ELF-1 (cell line): ENCODE measurements at regions not wholly inside any gene's neighbourhood (a gene's known extent, or its start where the extent isn't known, plus 50 kb on each side); places are given as distances from the start of the nearest gene placed in this dataset.

ENCODE experiments used
- DNase-seq: peaks from one replicate; pipeline ENCODE4 v3.0.0-alpha.2; 2016; ENCODE audit warnings: low read depth, low spot score

DNA sequence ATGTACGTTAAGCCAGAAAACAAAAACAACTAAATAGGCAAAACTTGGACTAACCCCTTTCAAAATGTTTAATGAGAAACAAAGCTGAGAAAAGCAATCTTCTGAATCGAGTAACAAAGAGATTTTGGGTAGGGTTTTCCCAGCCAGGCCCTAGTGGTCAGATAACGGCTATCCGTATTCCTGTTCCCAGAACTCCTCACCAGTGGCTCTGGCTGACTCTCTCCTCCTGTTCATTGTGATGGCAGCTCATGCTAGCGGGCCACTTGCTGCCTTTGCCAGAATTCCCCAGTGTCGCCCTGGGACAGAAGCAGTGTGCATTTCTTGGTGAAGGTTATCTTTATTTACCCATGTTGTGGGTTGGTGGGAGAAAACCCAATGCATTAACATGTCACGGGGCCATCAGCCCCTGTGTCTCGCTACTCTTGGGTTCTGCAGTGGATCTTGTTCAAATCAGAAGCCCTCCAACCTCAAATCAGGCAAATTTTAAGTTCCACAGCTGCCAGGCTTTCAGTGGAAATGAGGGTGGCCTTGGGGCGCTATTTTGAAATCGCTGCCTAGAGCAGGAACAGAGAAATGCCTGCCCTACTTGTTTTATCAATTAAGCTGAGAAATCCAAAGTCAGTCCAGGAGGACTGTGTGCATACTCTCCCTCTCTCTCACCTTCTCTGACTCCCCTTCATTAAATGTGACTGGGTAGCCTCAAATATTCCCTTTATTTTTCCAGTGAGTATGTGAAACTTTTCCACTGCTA is 164.5 kb upstream of the NPVF start:
- peak; percentile 38 for DNase-seq

- no peak for DNase-seq
Measured at GRCh38 chr7:25395976-25396375, 167.7 kb upstream of the NPVF start.

DNA sequence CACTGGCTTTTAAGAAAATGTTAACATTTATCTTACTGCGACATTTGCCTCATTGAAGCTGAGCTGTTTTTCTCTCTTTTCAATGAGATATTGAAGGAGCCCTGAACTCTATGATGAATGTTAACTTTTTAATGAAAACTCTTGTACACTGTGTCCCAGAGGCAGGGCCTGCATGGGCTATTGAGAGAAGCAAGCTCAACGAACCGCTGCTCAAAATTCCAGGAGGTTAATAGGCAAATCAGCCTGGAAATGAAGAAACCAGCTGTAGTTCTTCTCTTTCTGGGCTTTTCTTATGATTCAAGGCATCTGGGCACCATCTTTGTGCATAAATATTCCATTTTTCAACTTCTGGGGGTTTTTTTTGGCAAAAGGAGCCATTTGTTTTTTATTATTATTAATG is 168.4 kb upstream of the NPVF start:
- DNase-seq: no peak

DNA sequence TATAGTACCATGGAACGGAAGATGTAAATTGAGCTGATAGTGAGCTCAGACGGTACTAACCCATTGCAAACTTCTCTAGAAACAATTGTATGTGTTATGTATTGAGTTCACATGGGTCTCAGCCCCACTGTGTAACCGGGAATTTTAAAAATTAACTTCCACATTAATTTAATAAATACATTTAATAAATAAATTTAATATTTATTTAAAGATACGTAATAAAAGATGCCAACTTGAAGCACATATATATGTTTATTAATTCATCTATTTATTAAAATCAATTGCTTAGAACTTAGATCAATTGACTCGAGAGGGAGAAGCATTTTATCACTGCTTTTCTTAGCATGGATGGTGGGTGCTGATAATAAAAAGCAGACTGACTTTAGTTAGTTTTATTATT is 170.1 kb upstream of the NPVF start:
- DNase-seq: no peak

DNA sequence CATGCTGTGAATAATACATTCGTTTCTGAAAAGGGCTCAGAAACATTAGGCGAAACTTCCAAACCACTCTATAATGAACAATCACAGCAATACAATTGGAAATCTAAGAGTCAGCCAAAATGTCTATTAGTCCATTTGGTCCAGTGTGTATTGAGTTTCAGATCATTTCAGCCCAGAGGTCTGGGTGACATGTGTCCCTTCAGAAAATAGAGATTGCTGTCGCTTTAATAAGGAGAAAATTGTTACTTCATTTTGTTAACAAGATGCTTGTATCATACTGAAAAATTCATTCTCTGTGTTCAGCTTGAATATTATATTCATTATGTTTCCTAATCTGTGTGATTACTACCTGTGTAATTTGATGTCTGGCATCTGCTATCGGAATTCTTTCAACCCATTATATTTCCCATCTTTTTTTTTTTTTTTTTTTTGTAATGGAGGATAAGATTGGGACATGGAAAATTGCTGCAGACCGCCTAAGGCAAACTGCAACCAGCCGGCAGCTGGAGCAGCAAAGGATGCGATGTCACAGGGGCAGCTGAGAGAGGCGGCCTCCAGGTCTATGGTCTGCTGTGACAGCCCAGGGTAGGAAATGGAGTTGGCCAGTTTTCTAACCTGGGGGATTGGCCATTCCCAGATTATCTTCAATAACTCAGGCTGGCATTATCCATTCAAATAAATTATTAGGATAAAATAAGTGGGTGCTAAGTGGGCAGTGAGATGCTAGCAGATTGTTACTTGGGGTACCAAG is 170.9 kb upstream of the NPVF start:
- DNase-seq: no peak

DNA sequence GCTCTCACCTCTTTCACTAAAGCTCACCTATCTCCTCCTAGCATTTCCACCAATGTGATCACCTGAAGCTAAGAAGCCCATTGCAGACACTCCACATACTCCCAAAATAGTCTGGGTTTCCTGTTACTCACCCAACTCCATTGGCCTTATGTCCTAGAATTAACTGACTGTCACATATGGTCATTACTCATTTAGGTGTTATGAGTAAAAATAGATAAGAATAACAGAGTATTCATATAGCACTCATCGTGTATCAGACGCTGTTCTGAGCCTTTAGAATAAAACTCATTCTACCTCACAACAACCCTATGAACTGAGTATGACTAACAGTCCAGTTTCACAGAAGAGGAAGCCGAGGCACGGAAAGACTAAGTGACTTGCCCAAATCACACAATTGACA is 174.2 kb upstream of the NPVF start:
- DNase-seq: no peak

DNA sequence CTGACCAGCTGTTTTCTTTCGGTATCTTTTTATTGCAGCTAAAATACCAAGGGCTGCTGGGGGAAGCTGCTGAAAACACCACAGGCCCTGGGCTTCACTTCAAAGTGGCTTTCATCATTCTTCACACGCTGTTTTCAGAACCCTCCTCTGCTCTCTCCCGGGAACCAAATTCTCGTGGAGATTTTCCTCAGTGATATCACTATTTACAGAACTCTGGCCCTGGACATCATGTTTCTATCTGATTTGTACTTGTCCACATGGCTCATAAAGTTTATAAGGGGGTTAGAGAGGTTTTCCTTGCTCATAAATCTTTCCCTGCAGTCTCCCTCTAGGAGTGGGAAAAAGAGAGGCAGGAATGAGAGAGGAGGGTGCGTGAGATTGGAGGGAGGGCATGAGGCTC is 177.4 kb upstream of the NPVF start:
- peak; percentile 39 for DNase-seq

DNA sequence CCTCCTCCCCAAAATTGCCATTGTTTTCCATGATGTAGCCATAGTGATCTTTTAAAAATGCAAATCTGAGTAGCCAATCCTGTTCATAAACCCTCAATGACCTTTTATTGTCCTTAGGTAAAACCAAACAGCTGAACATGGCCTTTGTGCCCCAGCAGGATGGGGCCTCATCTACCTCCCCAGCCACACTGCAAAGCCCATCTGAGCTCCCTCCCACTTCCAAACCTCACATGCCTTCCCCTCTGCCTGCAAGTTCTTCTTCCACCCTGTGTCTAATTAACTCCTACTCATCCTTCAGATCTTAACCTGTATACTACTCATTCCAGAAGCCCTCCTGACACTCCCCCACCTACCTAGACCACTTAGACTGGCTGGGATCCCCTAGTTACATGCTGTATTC is 178.8 kb upstream of the NPVF start:
- no peak for DNase-seq

DNA sequence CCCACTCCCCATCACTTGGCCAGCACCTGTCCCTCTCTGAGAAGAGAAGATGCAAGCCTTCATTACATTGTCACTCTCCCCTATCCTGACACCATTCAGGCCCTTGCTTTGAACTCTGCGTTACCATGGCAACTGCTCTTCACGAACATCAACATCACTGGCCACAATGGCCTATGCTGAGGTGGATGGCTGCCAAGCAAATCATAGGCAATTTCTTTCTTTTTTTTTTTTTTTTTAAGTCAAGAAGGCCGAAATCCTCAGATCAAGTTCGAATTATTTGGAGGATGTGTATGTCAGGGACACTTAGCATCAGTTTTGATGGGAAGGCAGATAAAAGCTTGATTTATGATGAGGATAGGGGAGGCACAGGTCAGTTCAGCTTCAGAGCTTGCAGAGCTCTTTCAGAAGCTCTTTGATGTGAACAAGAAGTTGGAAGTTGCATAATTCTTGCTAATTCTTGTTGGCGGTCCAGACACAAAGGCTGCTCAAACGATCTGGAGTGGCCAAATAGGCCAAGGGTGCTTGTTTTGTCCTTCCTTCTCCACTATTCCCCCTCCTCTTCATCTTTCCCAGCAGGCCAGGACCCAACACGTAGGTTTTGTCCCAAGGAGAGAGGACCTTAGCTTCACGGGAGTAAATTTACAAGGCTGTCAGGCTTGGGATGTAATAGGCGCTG is 179.9 kb upstream of the NPVF start:
- peak; percentile 30 for DNase-seq

GRCh38 chr7:25408876-25409275 is 180.6 kb upstream of the NPVF start:
- DNase-seq: no peak

DNA sequence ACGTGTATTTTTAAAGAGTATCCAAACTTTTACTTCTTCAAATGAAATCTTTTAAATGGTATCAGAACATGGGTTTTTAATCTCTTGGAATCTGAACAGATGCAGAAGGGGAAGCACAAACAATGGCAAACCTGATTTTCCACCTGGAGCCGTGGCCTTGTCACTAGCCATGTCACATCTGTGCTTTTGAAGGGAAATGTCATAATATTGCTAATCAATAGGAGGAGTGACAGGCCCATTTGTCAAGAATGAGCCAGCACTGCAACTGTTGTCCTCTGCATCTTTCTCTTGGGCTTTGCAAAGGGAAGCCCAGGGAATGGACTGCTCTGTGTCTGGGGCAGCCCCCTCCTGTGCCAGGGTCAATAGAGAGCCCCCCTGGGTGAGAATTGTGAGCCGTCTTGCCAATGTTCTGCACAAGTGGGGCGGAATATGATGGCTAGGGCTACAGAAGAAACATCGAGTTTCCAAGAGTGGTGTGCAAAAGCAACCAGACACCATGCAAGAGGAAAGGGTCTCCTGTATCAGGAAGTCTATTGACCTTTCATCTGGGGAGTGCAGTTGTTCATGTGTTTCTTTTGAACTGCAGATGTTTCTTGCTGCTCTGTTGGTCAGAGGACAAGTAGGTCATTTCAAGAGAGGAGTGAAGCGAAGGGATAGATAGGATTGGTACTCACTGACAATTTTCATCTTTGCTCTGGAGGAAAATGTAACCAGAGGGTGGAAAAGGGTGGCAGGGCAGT is 181.8 kb upstream of the NPVF start:
- no peak for DNase-seq

GRCh38 chr7:25420771-25421170 is 192.5 kb upstream of the NPVF start:
- no peak for DNase-seq

GRCh38 chr7:25424113-25424512 is 195.8 kb upstream of the NPVF start:
- DNase-seq: no peak

DNA sequence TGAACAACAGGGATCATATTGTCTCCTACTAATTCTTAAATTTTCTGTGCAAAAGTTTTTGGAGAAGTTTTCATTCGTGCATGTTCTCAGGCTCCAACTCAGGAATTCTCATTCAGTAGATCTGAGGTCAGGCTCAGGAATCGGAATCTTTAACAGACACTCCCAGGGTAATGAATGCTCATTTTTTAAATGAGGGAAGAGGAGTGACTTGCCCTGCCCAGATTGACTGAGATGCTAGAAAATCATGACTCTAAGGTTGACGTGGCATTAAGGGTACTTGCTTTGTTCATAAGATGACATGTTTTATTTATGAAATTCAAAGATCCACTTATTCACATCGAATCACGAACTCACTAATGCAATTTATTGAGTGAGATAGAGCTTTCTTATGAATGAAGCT is 196.6 kb upstream of the NPVF start:
- DNase-seq: no peak

GRCh38 chr7:25427721-25428120 is 199.4 kb upstream of the NPVF start:
- DNase-seq: no peak

- no peak for DNase-seq
Measured at GRCh38 chr7:25429731-25430130, 201.4 kb upstream of the NPVF start.

GRCh38 chr7:25430200-25430931 is 202.1 kb upstream of the NPVF start:
- no peak for DNase-seq

- no peak for DNase-seq
Measured at GRCh38 chr7:25431956-25432450, 203.7 kb upstream of the NPVF start.

DNA sequence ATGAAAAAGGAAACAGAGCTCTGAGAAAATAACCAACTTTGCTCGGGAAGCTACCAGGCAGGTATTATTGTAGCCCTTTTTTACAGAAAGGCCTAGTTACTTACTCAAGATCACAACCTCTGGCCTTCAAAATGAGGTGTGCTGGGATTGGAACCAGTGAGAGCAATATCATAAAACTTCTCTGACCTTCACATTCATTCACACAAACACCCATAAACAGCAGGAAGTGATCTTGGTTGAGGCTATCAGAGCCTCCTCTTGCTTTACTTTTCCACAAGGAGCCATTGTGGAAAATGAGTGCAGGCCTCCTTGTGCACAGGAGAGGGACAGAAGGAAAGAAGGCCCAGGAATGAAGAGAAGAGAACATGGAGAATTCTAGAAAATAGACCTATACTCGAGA is 204.5 kb upstream of the NPVF start:
- DNase-seq: no peak

GRCh38 chr7:25436413-25436812 is 208.1 kb upstream of the NPVF start:
- no peak for DNase-seq

GRCh38 chr7:25437308-25437707 is 209.0 kb upstream of the NPVF start:
- no peak for DNase-seq
